ENCODE measurements at regions not wholly inside any gene's neighbourhood (a gene's known extent, or its start where the extent isn't known, plus 50 kb on each side); places are given as distances from the start of the nearest gene placed in this dataset.

- TF ChIP-seq CTCF (IDR thresholded peaks at IDR 0.05), result no peak
- TF ChIP-seq POLR2A (IDR thresholded peaks at IDR 0.05), result no peak
Observed at GRCh38 chr18:42310956-42311355, 355.9 kb downstream of the PIK3C3 start.
